Large intestine (tissue), 3 donors: ENCODE measurements at regions not wholly inside any gene's neighbourhood (a gene's known extent, or its start where the extent isn't known, plus 50 kb on each side); places are given as distances from the start of the nearest gene placed in this dataset.
A peak's percentile ranks its signal among the peaks of the same experiment; 100 is the strongest.

ENCODE experiments used
- DNase-seq, 2 donors: peaks; one replicate each; pipeline versions ENCODE4 v3.0.0 to v3.0.0-alpha.2; 2013
- H3K27ac ChIP-seq: one replicate; pipeline ENCODE4 v1.5.1; 2013; ENCODE audit warnings: low read length
- H3K27me3 ChIP-seq: 2 replicates; pipeline ENCODE4 v1.6.1; 2013; ENCODE audit warnings: low read length; ENCODE audit not compliant: control insufficient read depth, insufficient read depth
- H3K36me3 ChIP-seq: 2 replicates; pipeline ENCODE4 v1.6.1; 2013; ENCODE audit warnings: low read length; ENCODE audit not compliant: control insufficient read depth, insufficient read depth
- H3K4me1 ChIP-seq: one replicate; pipeline ENCODE4 v1.6.1; 2013; ENCODE audit warnings: low read length; ENCODE audit not compliant: control insufficient read depth, insufficient read depth
- H3K4me3 ChIP-seq: one replicate; pipeline ENCODE4 v1.5.1; 2013; ENCODE audit warnings: low read length
- H3K9me3 ChIP-seq: one replicate; pipeline ENCODE4 v1.6.1; 2013; ENCODE audit warnings: mild to moderate bottlenecking, low read depth, low read length, moderate library complexity; ENCODE audit not compliant: control insufficient read depth
- WGBS: methylation state at CpG from one replicate; pipeline ENCODE4 v1.1.5; 2013; ENCODE audit warnings: low lambda C conversion rate; ENCODE audit not compliant: insufficient coverage; 5-methylcytosine and 5-hydroxymethylcytosine counted together

DNA sequence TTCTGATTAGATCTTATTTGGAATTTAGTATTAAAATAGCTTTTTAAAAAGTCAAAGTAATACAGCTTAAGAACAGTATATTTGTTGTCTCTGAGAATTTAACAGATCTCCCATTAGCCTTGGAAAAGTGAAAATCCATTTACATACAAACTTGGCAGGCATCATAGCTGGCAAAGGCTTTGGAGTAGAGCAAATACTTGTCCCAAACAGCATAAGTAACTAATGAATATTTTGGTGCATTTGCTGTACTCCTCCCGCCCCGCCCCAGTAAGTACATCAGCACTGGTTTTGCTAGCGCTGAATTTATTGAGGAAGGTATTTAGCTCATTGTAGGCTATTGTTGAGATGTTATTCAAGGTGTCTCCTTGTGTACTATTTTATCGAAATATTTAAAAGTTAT, 417.7 kb upstream of the KAZN start:
- no peak for DNase-seq
- no CpG with 5 or more reads among the region's 4 CpGs for WGBS
- Histone ChIP-seq H3K4me1 (no peaks in the 10 kb centered on the region), H3K27ac (no peak overlapping the region), H3K36me3 (peaks cover 2% of the 10 kb centered on the region), H3K4me3 (no peak overlapping the region), H3K9me3 (no peaks in the 10 kb centered on the region), H3K27me3 (no peaks in the 10 kb centered on the region)

DNA sequence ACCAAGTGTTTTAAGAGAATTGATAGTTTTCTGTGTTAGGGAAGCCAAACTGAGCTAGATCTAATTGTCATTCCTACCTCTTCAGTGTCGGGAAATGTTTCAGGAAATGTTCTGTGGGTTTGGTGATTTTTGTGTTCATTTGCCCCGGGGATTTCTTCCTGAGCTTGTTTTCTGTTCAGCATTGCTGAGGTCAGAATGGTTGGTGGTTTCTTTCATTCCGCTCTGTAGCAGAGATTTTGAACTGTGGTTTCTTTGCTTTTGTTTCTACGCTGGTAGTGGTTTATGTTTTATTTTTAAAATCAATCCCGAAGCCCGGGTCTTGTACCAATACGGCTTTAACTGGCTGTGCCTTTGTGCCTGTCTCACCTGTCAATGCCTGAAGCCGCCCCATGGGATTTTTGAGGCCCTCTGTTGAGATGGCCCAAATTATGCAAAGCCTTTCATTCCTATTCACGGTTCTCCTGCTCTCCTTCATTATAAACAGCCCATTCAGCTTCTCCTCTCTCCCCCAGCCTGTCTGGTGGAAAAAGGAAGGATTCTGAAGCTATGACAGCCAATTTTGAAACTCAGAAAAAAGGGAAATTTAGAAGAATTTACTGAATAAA, 417.2 kb upstream of the KAZN start:
- H3K27ac ChIP-seq = no peak overlapping the region
- peaks cover 2% of the 10 kb centered on the region for H3K36me3 ChIP-seq
- no peaks in the 10 kb centered on the region for H3K9me3 ChIP-seq
- no peaks in the 10 kb centered on the region for H3K27me3 ChIP-seq
- DNase-seq = no peak
- H3K4me3 ChIP-seq = no peak overlapping the region
- 14% methylated on average over 1 of the region's 9 CpGs for WGBS
- H3K4me1 ChIP-seq = no peaks in the 10 kb centered on the region

DNA sequence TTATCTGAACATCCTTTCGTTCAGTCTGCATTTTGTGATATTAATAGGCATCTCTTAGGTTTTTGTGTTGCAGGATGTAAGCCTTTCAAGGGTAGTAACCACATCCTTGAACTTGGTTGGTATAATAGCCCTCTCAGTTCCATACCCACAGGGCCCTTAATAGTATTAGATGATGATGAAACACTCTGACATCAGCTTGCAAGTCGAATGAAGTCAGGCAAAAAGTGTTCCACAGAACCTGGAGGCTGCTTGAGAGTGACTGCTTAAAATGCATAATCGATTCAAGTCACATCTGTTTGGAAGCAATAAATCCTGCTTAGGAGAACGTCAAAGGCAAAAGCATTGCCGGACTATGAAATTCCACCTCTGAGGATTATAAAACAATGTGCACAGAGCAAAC, 415.6 kb upstream of the KAZN start:
- DNase-seq = no peak
- WGBS = no CpG with 5 or more reads among the region's 5 CpGs
- Histone ChIP-seq H3K4me1 (no peaks in the 10 kb centered on the region), H3K9me3 (no peaks in the 10 kb centered on the region), H3K4me3 (no peak overlapping the region), H3K36me3 (peaks cover 2% of the 10 kb centered on the region), H3K27me3 (no peaks in the 10 kb centered on the region), H3K27ac (no peak overlapping the region)

DNA sequence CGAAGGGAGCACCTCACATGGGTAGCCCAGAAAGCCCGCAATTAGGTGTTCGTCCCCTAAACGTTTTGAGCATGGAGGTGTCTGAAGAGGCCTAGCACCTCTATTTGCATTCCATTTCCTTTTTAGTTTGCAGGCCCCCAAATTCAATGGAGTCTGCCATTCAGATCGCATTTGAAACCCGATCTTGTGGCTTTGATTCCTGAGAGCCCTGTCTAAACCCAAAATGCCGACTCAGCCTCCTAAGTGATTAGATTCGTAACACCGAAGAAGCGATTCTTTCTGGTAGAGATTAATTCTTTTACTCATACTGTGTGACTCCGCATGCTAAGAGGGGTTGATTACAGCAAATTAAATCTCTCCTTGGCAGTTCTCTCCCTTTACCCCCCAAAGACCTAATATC, 415.2 kb upstream of the KAZN start:
- H3K27ac ChIP-seq = no peak overlapping the region
- WGBS = no CpG with 5 or more reads among the region's 11 CpGs
- no peaks in the 10 kb centered on the region for H3K4me1 ChIP-seq

DNA sequence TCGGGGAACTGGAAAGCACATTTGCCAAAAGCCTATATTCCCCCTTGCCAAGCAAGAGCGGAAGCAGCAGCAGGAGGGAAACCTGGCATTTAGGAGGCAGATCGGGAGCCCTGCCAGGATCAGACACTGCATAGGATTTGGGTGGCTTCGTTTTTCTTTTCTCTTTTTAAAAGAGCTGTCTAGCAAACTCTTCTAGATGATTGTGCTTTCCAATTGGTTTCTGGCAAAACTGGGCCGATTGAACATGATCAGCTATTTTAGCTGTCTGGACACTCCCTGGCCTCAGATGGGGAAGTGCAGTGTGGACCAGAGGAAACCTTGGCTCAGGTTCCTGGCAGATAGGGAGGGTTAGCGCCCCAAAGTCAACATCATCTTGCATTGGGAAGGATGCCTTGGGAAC, 414.0 kb upstream of the KAZN start:
- Histone ChIP-seq H3K4me3 (no peak overlapping the region), H3K27ac (no peak overlapping the region), H3K27me3 (no peaks in the 10 kb centered on the region), H3K9me3 (no peaks in the 10 kb centered on the region), H3K36me3 (peaks cover 2% of the 10 kb centered on the region), H3K4me1 (no peaks in the 10 kb centered on the region)
- WGBS = 100% methylated on average over 1 of the region's 6 CpGs
- DNase-seq = no peak

More for the DNA sequence above, 415.2 kb upstream of the KAZN start:
- Histone ChIP-seq H3K27me3 (no peaks in the 10 kb centered on the region), H3K36me3 (peaks cover 2% of the 10 kb centered on the region), H3K9me3 (no peaks in the 10 kb centered on the region), H3K4me3 (no peak overlapping the region)
- DNase-seq = no peak

- H3K27ac ChIP-seq = no peak overlapping the region
- no peaks in the 10 kb centered on the region for H3K27me3 ChIP-seq
- H3K36me3 ChIP-seq = no peaks in the 10 kb centered on the region
- H3K4me1 ChIP-seq = peaks cover 4% of the 10 kb centered on the region
- WGBS = no CpG with 5 or more reads among the region's 4 CpGs
- no peak for DNase-seq
- H3K9me3 ChIP-seq = no peaks in the 10 kb centered on the region
- H3K4me3 ChIP-seq = no peak overlapping the region
Observed at GRCh38 chr1:14189381-14189780, 409.1 kb upstream of the KAZN start.

- WGBS = no CpG with 5 or more reads among the region's 3 CpGs
- Histone ChIP-seq H3K4me1 (peaks cover 4% of the 10 kb centered on the region), H3K4me3 (no peak overlapping the region), H3K9me3 (no peaks in the 10 kb centered on the region), H3K27me3 (no peaks in the 10 kb centered on the region), H3K27ac (no peak overlapping the region), H3K36me3 (no peaks in the 10 kb centered on the region)
- DNase-seq = peak; percentile 59 to 72
Observed at GRCh38 chr1:14190508-14190907, 408.0 kb upstream of the KAZN start.

GRCh38 chr1:14194511-14194910, 404.0 kb upstream of the KAZN start:
- Histone ChIP-seq H3K27me3 (no peaks in the 10 kb centered on the region), H3K4me3 (no peak overlapping the region), H3K9me3 (no peaks in the 10 kb centered on the region), H3K36me3 (no peaks in the 10 kb centered on the region), H3K27ac (no peak overlapping the region), H3K4me1 (peaks cover 4% of the 10 kb centered on the region)
- WGBS = no CpG with 5 or more reads among the region's 3 CpGs
- no peak for DNase-seq

- peak; percentile 56 to 78 for DNase-seq
- H3K4me1 ChIP-seq = peaks cover 4% of the 10 kb centered on the region
- WGBS = no CpG with 5 or more reads among the region's 1 CpG
Observed at GRCh38 chr1:14205066-14205465, 393.4 kb upstream of the KAZN start.

DNA sequence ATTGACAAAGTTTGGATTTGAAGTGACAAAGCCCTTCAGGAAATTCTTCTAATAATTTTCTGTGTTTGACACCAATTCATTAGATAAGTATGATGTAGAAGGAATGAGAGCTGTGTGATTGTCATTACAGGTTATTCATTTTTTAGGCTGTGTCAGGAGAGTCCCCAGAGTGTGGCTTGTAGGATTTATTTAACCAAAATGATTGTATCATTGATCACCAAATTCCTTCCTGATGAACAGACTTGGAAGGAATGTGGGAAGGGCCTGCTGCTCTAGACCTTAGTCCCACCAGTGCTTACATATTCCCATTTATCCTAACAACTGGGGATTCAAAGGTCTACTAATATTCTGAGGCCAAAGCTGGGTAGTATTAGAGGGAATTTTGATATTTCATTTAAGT, 383.3 kb upstream of the KAZN start:
- Histone ChIP-seq H3K27ac (no peak overlapping the region), H3K4me1 (no peaks in the 10 kb centered on the region), H3K36me3 (no peaks in the 10 kb centered on the region), H3K9me3 (peaks cover 3% of the 10 kb centered on the region), H3K4me3 (no peak overlapping the region), H3K27me3 (no peaks in the 10 kb centered on the region)
- no peak for DNase-seq

More at GRCh38 chr1:14205066-14205465, 393.4 kb upstream of the KAZN start:
- H3K27me3 ChIP-seq = no peaks in the 10 kb centered on the region
- peak overlapping the region; percentile 23 for H3K27ac ChIP-seq
- no peaks in the 10 kb centered on the region for H3K9me3 ChIP-seq
- H3K4me3 ChIP-seq = no peak overlapping the region
- no peaks in the 10 kb centered on the region for H3K36me3 ChIP-seq

DNA sequence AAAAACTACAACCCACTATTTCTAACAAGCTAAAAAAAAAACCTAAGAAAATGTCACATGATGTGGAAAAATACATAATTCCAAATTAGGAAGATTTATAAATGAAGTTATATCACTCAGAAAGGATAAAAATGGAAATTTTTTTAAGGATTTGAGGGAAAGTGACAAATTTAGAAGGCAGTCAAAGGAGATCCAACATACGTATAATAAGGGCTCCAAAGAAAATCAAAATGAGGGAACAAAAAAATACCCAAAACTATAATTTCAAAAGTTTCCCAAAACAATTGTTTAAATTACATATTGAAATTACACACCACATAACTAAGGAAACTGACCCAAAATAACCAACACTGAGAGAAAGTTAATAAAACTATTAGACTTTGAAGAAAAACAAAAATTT, 381.1 kb upstream of the KAZN start:
- Histone ChIP-seq H3K9me3 (peaks cover 3% of the 10 kb centered on the region), H3K4me1 (no peaks in the 10 kb centered on the region), H3K27me3 (no peaks in the 10 kb centered on the region), H3K4me3 (no peak overlapping the region), H3K27ac (no peak overlapping the region), H3K36me3 (no peaks in the 10 kb centered on the region)
- no peak for DNase-seq
- 100% methylated on average over 1 of the region's 1 CpG for WGBS
